Calu3 (cell line): ENCODE measurements at regions not wholly inside any gene's neighbourhood (a gene's known extent, or its start where the extent isn't known, plus 50 kb on each side); places are given as distances from the start of the nearest gene placed in this dataset.

ENCODE experiments used
- BruUV-seq: library from RNA; stranded (reverse); fragments of 400-500 nt; replicated peaks from 2 replicates; lab custom pipeline; 2021; lab: Mats Ljungman, UMichigan
- CTCF ChIA-PET: fragments of 300-600 bp; sonication (Branson Sonifier 250); formaldehyde crosslinking; loops from one replicate; lab custom pipeline; 2022; ENCODE audit warnings: antibody characterized with exemption; lab: Charles Lee
- DNase-seq: peaks from one replicate; pipeline ENCODE4 v3.0.0; 2022
- H3K27ac Mint-ChIP-seq: one replicate; pipeline ENCODE4 v1.8.0; 2022; ENCODE audit warnings: mixed read lengths; ENCODE audit not compliant: unreplicated experiment
- H3K27me3 Mint-ChIP-seq: one replicate; pipeline ENCODE4 v1.8.0; 2022; ENCODE audit warnings: mixed read lengths; ENCODE audit not compliant: unreplicated experiment
- H3K36me3 Mint-ChIP-seq: one replicate; pipeline ENCODE4 v1.8.0; 2022; ENCODE audit warnings: mild to moderate bottlenecking, moderate library complexity, mixed read lengths; ENCODE audit not compliant: insufficient read depth, unreplicated experiment
- H3K4me1 Mint-ChIP-seq: one replicate; pipeline ENCODE4 v1.8.0; 2022; ENCODE audit warnings: mild to moderate bottlenecking, low read depth, mixed read lengths; ENCODE audit not compliant: unreplicated experiment
- H3K4me3 Mint-ChIP-seq: one replicate; pipeline ENCODE4 v1.8.0; 2022; ENCODE audit warnings: mild to moderate bottlenecking, low read depth, moderate library complexity, mixed read lengths; ENCODE audit not compliant: unreplicated experiment
- H3K9me3 Mint-ChIP-seq: one replicate; pipeline ENCODE4 v1.8.0; 2022; ENCODE audit warnings: low read depth, mixed read lengths; ENCODE audit not compliant: unreplicated experiment
- intact Hi-C: fragments of 100-400 bp; cut with micrococcal nuclease; formaldehyde crosslinking; loops from one replicate; pipeline ENCODE4 v1.10.0; 2022; ENCODE audit not compliant: unreplicated experiment
- TF ChIP-seq, protein P1 (sequence below): fragments of 200-600 bp; IDR thresholded peaks from one replicate; pipeline ENCODE4 v1.8.0; 2022; ENCODE audit warnings: antibody characterized with exemption; ENCODE audit not compliant: unreplicated experiment

DNA sequence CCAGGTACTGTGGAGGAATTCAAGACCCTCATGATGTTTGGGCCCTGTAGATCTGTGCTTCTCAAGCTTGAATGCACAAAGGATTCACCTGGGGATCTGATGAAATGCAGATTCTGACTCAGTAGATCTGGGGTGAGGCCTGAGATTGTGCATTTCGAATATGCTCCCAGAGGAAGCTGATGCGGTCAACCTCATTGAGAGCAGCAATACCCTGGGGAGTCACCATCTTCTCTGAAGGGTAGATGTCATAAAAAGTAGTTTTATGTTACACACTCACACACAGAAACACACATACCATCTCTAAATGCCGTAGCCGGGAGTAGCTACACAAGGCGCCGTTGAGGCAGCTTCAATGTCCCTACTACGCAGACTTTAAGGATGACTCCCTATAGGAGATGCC, 55.8 kb upstream of the CPEB4 start:
- DNase-seq: no peak
- Mint-ChIP-seq H3K4me1 (no peaks in the 10 kb centered on the region), H3K36me3 (no peaks in the 10 kb centered on the region), H3K4me3 (no peak overlapping the region), H3K27ac (no peak overlapping the region), H3K27me3 (no peaks in the 10 kb centered on the region), H3K9me3 (peaks cover 5% of the 10 kb centered on the region)
- intact Hi-C loops: no loop called here
- CTCF ChIA-PET: no interaction called here
- no TSS peak for BruUV-seq
- TF ChIP-seq, protein P1, sequence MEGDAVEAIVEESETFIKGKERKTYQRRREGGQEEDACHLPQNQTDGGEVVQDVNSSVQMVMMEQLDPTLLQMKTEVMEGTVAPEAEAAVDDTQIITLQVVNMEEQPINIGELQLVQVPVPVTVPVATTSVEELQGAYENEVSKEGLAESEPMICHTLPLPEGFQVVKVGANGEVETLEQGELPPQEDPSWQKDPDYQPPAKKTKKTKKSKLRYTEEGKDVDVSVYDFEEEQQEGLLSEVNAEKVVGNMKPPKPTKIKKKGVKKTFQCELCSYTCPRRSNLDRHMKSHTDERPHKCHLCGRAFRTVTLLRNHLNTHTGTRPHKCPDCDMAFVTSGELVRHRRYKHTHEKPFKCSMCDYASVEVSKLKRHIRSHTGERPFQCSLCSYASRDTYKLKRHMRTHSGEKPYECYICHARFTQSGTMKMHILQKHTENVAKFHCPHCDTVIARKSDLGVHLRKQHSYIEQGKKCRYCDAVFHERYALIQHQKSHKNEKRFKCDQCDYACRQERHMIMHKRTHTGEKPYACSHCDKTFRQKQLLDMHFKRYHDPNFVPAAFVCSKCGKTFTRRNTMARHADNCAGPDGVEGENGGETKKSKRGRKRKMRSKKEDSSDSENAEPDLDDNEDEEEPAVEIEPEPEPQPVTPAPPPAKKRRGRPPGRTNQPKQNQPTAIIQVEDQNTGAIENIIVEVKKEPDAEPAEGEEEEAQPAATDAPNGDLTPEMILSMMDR: no peak

DNA sequence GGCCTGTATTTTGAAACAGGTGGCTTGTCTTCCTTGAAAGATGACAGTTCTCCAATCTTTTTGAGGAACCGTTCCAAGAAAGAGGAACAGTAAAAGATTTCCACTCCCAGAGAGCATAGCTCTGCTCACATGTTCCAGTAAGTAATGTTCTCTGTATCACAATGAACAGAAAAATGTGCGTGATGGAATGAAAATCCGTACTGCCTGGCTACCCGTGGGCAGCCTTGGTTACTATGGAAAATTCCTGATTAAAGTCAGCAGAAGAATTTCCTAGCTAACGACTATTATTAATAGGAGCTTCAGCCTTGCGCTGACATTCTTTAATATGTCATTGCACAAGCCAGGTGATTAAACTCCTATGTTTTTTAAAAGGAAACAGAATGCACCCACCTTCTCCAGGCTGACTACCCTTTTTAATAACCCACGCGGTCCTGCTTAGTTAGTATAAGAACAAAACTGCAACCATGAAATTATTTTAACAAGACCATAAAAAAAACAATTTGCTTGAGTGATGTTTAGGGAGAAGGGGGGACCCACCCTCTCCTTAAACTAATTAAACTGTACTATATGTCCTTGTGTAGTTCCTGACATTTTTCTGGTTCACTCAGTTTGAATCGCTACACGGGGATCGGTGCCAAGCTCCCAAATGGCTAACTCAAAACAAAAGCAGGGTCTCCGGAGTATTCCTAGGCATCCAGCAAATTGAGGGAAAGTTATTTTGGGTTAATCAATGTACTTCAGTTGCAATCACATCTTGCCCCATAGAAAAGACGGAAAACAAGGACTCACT, 54.8 kb upstream of the CPEB4 start:
- no peak for DNase-seq
- TF ChIP-seq, protein P1: no peak
- CTCF ChIA-PET: interaction anchor here (0.6 to 0.7 kb wide), 2 partner anchors 12 to 24 kb away, joined by 3 read pairs; no protein-coding TSS in a partner anchor
- no peak overlapping the region for H3K4me3 Mint-ChIP-seq
- no peaks in the 10 kb centered on the region for H3K27me3 Mint-ChIP-seq
- BruUV-seq: no TSS peak
- no peak overlapping the region for H3K27ac Mint-ChIP-seq
- H3K9me3 Mint-ChIP-seq: no peaks in the 10 kb centered on the region
- no peaks in the 10 kb centered on the region for H3K4me1 Mint-ChIP-seq
- H3K36me3 Mint-ChIP-seq: no peaks in the 10 kb centered on the region
- intact Hi-C loops: no loop called here

DNA sequence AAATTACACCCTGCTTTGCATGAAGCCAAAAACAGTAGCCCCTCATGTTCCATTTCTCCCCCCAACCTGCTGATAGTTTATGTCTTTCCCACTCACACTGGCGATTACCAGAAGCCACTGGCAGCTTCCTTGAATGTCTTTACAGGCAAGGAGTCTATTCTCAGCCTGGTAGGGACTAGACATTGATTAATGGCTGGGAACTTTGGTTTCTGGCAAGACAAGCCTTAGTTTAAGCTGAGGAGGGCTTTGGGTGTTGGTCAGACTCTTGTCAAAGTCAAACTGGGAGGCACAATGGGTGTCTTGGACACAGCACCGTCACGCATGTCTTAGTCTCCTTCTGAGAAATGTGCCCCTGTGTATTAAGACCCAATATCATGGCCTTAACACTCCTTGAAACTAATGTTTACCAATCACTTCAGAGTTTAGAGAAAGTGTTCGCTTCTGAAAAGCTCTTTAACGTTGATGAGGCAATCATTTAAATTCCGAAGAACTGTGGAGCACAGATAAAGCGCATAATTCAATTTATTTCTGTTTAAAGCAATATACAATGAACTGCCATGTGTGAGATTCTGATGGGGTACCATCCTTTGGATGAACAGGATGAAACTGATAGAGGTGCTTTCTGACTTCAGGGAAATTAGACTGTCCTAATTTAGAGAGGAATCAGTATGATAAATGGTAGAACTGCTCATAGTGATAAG, 53.9 kb upstream of the CPEB4 start:
- no peaks in the 10 kb centered on the region for H3K36me3 Mint-ChIP-seq
- H3K9me3 Mint-ChIP-seq: no peaks in the 10 kb centered on the region
- no TSS peak for BruUV-seq
- H3K27ac Mint-ChIP-seq: no peak overlapping the region
- H3K4me3 Mint-ChIP-seq: no peak overlapping the region
- CTCF ChIA-PET: interaction anchor here (0.6 to 1.8 kb wide), 3 partner anchors 9 to 25 kb away, joined by 3 to 4 read pairs (median 3); no protein-coding TSS in a partner anchor
- no peak for DNase-seq
- TF ChIP-seq, protein P1: no peak
- intact Hi-C loops: no loop called here
- H3K27me3 Mint-ChIP-seq: no peaks in the 10 kb centered on the region
- H3K4me1 Mint-ChIP-seq: peaks cover 6% of the 10 kb centered on the region

DNA sequence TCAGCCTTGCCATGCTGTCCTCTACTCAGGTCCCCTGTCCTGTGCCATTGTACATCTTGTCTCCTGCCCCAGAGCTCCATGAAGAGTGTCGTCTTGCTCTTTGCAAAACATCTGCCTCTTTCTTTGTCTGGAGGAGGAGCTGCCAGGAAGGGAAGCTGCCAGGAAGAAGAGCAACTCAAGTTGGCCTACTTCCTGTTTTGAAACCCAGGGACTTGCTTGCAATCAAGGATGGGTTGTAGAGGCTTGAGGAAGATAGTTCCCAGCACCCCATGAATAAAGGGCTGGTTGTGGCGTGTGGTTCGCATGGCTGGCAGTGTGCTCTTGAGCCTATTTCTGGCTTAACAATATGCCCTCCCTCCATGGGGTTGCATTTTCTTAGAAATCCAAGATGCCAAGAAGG, 53.0 kb upstream of the CPEB4 start:
- Mint-ChIP-seq H3K27ac (no peak overlapping the region), H3K9me3 (no peaks in the 10 kb centered on the region), H3K4me3 (no peak overlapping the region), H3K27me3 (no peaks in the 10 kb centered on the region), H3K36me3 (no peaks in the 10 kb centered on the region), H3K4me1 (peaks cover 13% of the 10 kb centered on the region)
- intact Hi-C loops: no loop called here
- no TSS peak for BruUV-seq
- CTCF ChIA-PET: interaction anchor here (1.8 kb wide), 1 partner anchor 10 kb away, joined by 4 read pairs; no protein-coding TSS in a partner anchor
- DNase-seq: no peak
- TF ChIP-seq, protein P1: no peak
